GM23338 (cell line): ENCODE measurements at regions not wholly inside any gene's neighbourhood (a gene's known extent, or its start where the extent isn't known, plus 50 kb on each side); places are given as distances from the start of the nearest gene placed in this dataset.

Experiments
- ATAC-seq: fragments of 200-7000 bp; cut with Tn5 transposase; 3 replicates; pipeline ENCODE4 v1.9.1; 2020
- DNase-seq: peaks from one replicate; pipeline ENCODE4 v3.0.0-alpha.2; 2015; ENCODE audit warnings: low spot score
- H2AFZ ChIP-seq: fragments of 200-600 bp; sonication (generic); 2 replicates; pipeline ENCODE4 v1.8.0; 2016; ENCODE audit warnings: antibody characterized with exemption, mild to moderate bottlenecking, moderate library complexity
- H3F3A ChIP-seq: fragments of 200-600 bp; sonication (generic); replicated peaks from 2 replicates; pipeline ENCODE4 v1.8.0; 2017; ENCODE audit warnings: antibody characterized with exemption, mixed run types, low read depth
- H3K27ac ChIP-seq: fragments of 200-600 bp; sonication (generic); 2 replicates; pipeline ENCODE4 v1.6.1; 2016; ENCODE audit warnings: low read depth
- H3K27me3 ChIP-seq: fragments of 200-600 bp; sonication (generic); 2 replicates; pipeline ENCODE4 v1.8.0; 2016; ENCODE audit warnings: mild to moderate bottlenecking, mixed run types, moderate library complexity; ENCODE audit not compliant: insufficient read depth
- H3K36me3 ChIP-seq: fragments of 200-600 bp; sonication (generic); 2 replicates; pipeline ENCODE4 v1.8.0; 2016; ENCODE audit warnings: mild to moderate bottlenecking; ENCODE audit not compliant: insufficient read depth
- H3K4me1 ChIP-seq: fragments of 200-600 bp; sonication (generic); 2 replicates; pipeline ENCODE4 v1.8.0; 2016; ENCODE audit warnings: mild to moderate bottlenecking, moderate library complexity; ENCODE audit not compliant: insufficient read depth
- H3K4me2 ChIP-seq: fragments of 200-600 bp; sonication (generic); 2 replicates; pipeline ENCODE4 v1.7.1; 2017; ENCODE audit warnings: mixed run types
- H3K4me3 ChIP-seq: fragments of 200-600 bp; sonication (generic); 2 replicates; pipeline ENCODE4 v1.6.1; 2016; ENCODE audit warnings: mixed run types
- H3K79me2 ChIP-seq: fragments of 200-600 bp; sonication (generic); replicated peaks from 2 replicates; pipeline ENCODE4 v1.8.0; 2017; ENCODE audit warnings: mild to moderate bottlenecking; ENCODE audit not compliant: insufficient read depth
- H3K9me2 ChIP-seq: fragments of 200-600 bp; sonication (generic); 2 replicates; pipeline ENCODE4 v1.8.0; 2017; ENCODE audit not compliant: insufficient read depth
- H4K20me1 ChIP-seq: fragments of 200-600 bp; sonication (generic); replicated peaks from 2 replicates; pipeline ENCODE4 v1.8.0; 2017; ENCODE audit warnings: mild to moderate bottlenecking; ENCODE audit not compliant: insufficient read depth
- H3K27ac Mint-ChIP-seq: 2 replicates; pipeline ENCODE4 v1.8.0; 2020; ENCODE audit warnings: inconsistent platforms, mild to moderate bottlenecking, moderate library complexity, mixed read lengths
- H3K27me3 Mint-ChIP-seq: 3 replicates; pipeline ENCODE4 v1.8.0; 2022; ENCODE audit warnings: low read depth, mild to moderate bottlenecking, moderate library complexity, mixed read lengths, inconsistent platforms; ENCODE audit not compliant: insufficient read depth, poor library complexity
- H3K36me3 Mint-ChIP-seq: 3 replicates; pipeline ENCODE4 v1.8.0; 2021; ENCODE audit warnings: low read depth, mild to moderate bottlenecking, inconsistent platforms, moderate library complexity, mixed read lengths
- H3K4me1 Mint-ChIP-seq: 3 replicates; pipeline ENCODE4 v1.8.0; 2020; ENCODE audit warnings: mild to moderate bottlenecking, inconsistent platforms, mixed read lengths
- H3K4me3 Mint-ChIP-seq: 3 replicates; pipeline ENCODE4 v1.8.0; 2021; ENCODE audit warnings: moderate library complexity, mild to moderate bottlenecking, inconsistent platforms, mixed read lengths
- H3K9me3 Mint-ChIP-seq: 3 replicates; pipeline ENCODE4 v1.8.0; 2020; ENCODE audit warnings: moderate library complexity, mild to moderate bottlenecking, inconsistent platforms, mixed read lengths
- CREB1 ChIP-seq: fragments of 250-450 bp; sonication (Bioruptor Pico); IDR thresholded peaks from 2 replicates; pipeline ENCODE4 v1.5.0; 2020; ENCODE audit warnings: low read depth, mild to moderate bottlenecking, moderate library complexity
- EZH2 ChIP-seq: fragments of 200-600 bp; sonication (generic); IDR thresholded peaks from one replicate; pipeline ENCODE4 v1.8.0; 2017; ENCODE audit warnings: antibody characterized with exemption, mild to moderate bottlenecking, low read depth; ENCODE audit not compliant: unreplicated experiment
- EZH2phosphoT487 ChIP-seq: fragments of 200-600 bp; sonication (generic); IDR thresholded peaks from one replicate; pipeline ENCODE4 v1.8.1; 2018; ENCODE audit warnings: antibody characterized with exemption; ENCODE audit not compliant: unreplicated experiment
- JUNB ChIP-seq: IDR thresholded peaks from one replicate; pipeline ENCODE4 v1.6.1; 2016; ENCODE audit warnings: antibody characterized with exemption; ENCODE audit not compliant: unreplicated experiment
- NANOG ChIP-seq: IDR thresholded peaks from 2 replicates; pipeline ENCODE4 v1.6.1; 2016; ENCODE audit warnings: antibody characterized with exemption, borderline replicate concordance
- POLR2AphosphoS5 ChIP-seq: IDR thresholded peaks from 2 replicates; pipeline ENCODE4 v1.6.1; 2016; ENCODE audit warnings: antibody characterized with exemption, low read depth
- STAT1 ChIP-seq: IDR thresholded peaks from one replicate; pipeline ENCODE4 v1.6.1; 2016; ENCODE audit warnings: antibody characterized with exemption; ENCODE audit not compliant: unreplicated experiment
- ZNF331 ChIP-seq: fragments of 250-450 bp; sonication (Bioruptor Pico); IDR thresholded peaks from 2 replicates; pipeline ENCODE4 v1.5.0; 2020; ENCODE audit warnings: low read depth, mild to moderate bottlenecking, moderate library complexity
- TF ChIP-seq, protein P1 (sequence below), 2 experiments: fragments of 200-600 bp in 1 of 2; sonication (generic) in 1 of 2; conservative IDR thresholded peaks; 2 replicates each; pipeline versions ENCODE4 v1.5.1 to v1.6.1; 2016 to 2017; ENCODE audit warnings: antibody characterized with exemption in 2 of 2, low read depth in 2 of 2, mild to moderate bottlenecking in 2 of 2, moderate library complexity in 1 of 2
- TF ChIP-seq, protein P2 (sequence below): fragments of 250-450 bp; sonication (Bioruptor Pico); IDR thresholded peaks from 2 replicates; pipeline ENCODE4 v1.5.0; 2020; ENCODE audit warnings: mild to moderate bottlenecking, moderate library complexity
- TF ChIP-seq, protein P3 (sequence below): IDR thresholded peaks from 2 replicates; pipeline ENCODE4 v1.6.1; 2016; ENCODE audit warnings: antibody characterized with exemption

DNA sequence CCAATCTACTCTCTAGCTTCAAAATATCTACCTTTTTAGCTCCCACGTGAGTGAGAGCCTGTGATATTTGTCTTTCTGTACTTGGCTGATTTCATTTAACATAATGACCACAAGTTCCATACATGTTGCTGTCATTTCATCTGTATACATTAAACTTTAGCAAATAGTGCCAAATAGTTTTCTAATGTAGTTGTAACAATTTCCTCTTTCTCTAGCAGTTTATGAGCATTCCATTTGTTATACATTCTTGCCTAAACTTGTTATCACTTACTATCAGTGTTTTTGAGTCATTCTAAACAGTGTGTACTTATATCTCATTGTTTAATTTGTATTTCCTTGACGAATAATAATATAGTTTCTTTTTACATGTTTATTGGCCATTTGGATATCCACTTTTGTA, 77.2 kb downstream of the NEUROD6 start:
- Histone ChIP-seq H3K27ac (no peak overlapping the region), H3K27me3 (no peaks in the 10 kb centered on the region), H4K20me1 (no peaks in the 10 kb centered on the region), H3K79me2 (no peaks in the 10 kb centered on the region), H3K36me3 (no peaks in the 10 kb centered on the region), H3K4me3 (no peak overlapping the region), H3K4me1 (no peaks in the 10 kb centered on the region), H2AFZ (no peak overlapping the region), H3F3A (no peaks in the 10 kb centered on the region), H3K9me2 (no peaks in the 10 kb centered on the region), H3K4me2 (no peak overlapping the region)
- no peak for ATAC-seq
- Mint-ChIP-seq H3K9me3 (no peaks in the 10 kb centered on the region), H3K4me1 (peaks cover 4% of the 10 kb centered on the region; the same call in 2 of the 3 replicates), H3K4me3 (no peak overlapping the region), H3K27ac (no peak overlapping the region), H3K36me3 (no peaks in the 10 kb centered on the region), H3K27me3 (no peaks in the 10 kb centered on the region)
- DNase-seq: no peak
- no peak for TF ChIP-seq ZNF331 (CRISPR knock-in tag)
- TF ChIP-seq, protein P1, sequence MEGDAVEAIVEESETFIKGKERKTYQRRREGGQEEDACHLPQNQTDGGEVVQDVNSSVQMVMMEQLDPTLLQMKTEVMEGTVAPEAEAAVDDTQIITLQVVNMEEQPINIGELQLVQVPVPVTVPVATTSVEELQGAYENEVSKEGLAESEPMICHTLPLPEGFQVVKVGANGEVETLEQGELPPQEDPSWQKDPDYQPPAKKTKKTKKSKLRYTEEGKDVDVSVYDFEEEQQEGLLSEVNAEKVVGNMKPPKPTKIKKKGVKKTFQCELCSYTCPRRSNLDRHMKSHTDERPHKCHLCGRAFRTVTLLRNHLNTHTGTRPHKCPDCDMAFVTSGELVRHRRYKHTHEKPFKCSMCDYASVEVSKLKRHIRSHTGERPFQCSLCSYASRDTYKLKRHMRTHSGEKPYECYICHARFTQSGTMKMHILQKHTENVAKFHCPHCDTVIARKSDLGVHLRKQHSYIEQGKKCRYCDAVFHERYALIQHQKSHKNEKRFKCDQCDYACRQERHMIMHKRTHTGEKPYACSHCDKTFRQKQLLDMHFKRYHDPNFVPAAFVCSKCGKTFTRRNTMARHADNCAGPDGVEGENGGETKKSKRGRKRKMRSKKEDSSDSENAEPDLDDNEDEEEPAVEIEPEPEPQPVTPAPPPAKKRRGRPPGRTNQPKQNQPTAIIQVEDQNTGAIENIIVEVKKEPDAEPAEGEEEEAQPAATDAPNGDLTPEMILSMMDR (conservative IDR thresholded peaks at IDR 0.05; ENCODE audit: low read depth in 2 of 2): no peak

DNA sequence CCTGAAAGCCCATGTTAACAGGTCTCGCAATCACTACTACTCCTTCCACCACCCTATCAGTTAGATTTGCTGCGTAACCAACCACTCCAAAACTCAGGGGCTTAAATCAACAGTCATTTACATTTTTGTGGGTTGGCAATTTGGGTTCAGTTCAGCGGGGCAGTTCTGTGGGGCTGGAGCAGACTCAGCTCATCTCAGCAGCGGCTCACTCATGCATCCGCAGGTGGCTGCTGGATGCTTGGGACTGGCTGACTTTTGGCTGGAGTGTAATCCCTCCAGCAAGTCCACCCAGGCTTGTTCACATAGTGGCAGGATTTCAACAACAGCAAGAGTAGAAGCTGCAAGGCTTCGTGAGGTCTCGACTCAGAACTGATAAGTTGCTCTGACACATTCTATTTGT, 79.2 kb downstream of the NEUROD6 start:
- Mint-ChIP-seq H3K4me1 (peaks cover 8% of the 10 kb centered on the region; the same call in 2 of the 3 replicates), H3K36me3 (no peaks in the 10 kb centered on the region), H3K27ac (no peak overlapping the region), H3K4me3 (no peak overlapping the region), H3K27me3 (no peaks in the 10 kb centered on the region), H3K9me3 (no peaks in the 10 kb centered on the region)
- Histone ChIP-seq H3F3A (no peaks in the 10 kb centered on the region), H3K4me3 (no peak overlapping the region), H2AFZ (peak overlapping the region; percentile 45), H3K36me3 (no peaks in the 10 kb centered on the region), H4K20me1 (no peaks in the 10 kb centered on the region), H3K9me2 (no peaks in the 10 kb centered on the region), H3K27ac (no peak overlapping the region), H3K79me2 (no peaks in the 10 kb centered on the region), H3K27me3 (no peaks in the 10 kb centered on the region), H3K4me1 (peaks cover 8% of the 10 kb centered on the region), H3K4me2 (no peak overlapping the region)
- DNase-seq (peak; percentile 27), ATAC-seq (peak; percentile 83)
- TF ChIP-seq ZNF331 (CRISPR knock-in tag): no peak
- no peak for TF ChIP-seq EZH2phosphoT487
- no peak for TF ChIP-seq STAT1
- TF ChIP-seq POLR2AphosphoS5: no peak
- TF ChIP-seq, protein P2, sequence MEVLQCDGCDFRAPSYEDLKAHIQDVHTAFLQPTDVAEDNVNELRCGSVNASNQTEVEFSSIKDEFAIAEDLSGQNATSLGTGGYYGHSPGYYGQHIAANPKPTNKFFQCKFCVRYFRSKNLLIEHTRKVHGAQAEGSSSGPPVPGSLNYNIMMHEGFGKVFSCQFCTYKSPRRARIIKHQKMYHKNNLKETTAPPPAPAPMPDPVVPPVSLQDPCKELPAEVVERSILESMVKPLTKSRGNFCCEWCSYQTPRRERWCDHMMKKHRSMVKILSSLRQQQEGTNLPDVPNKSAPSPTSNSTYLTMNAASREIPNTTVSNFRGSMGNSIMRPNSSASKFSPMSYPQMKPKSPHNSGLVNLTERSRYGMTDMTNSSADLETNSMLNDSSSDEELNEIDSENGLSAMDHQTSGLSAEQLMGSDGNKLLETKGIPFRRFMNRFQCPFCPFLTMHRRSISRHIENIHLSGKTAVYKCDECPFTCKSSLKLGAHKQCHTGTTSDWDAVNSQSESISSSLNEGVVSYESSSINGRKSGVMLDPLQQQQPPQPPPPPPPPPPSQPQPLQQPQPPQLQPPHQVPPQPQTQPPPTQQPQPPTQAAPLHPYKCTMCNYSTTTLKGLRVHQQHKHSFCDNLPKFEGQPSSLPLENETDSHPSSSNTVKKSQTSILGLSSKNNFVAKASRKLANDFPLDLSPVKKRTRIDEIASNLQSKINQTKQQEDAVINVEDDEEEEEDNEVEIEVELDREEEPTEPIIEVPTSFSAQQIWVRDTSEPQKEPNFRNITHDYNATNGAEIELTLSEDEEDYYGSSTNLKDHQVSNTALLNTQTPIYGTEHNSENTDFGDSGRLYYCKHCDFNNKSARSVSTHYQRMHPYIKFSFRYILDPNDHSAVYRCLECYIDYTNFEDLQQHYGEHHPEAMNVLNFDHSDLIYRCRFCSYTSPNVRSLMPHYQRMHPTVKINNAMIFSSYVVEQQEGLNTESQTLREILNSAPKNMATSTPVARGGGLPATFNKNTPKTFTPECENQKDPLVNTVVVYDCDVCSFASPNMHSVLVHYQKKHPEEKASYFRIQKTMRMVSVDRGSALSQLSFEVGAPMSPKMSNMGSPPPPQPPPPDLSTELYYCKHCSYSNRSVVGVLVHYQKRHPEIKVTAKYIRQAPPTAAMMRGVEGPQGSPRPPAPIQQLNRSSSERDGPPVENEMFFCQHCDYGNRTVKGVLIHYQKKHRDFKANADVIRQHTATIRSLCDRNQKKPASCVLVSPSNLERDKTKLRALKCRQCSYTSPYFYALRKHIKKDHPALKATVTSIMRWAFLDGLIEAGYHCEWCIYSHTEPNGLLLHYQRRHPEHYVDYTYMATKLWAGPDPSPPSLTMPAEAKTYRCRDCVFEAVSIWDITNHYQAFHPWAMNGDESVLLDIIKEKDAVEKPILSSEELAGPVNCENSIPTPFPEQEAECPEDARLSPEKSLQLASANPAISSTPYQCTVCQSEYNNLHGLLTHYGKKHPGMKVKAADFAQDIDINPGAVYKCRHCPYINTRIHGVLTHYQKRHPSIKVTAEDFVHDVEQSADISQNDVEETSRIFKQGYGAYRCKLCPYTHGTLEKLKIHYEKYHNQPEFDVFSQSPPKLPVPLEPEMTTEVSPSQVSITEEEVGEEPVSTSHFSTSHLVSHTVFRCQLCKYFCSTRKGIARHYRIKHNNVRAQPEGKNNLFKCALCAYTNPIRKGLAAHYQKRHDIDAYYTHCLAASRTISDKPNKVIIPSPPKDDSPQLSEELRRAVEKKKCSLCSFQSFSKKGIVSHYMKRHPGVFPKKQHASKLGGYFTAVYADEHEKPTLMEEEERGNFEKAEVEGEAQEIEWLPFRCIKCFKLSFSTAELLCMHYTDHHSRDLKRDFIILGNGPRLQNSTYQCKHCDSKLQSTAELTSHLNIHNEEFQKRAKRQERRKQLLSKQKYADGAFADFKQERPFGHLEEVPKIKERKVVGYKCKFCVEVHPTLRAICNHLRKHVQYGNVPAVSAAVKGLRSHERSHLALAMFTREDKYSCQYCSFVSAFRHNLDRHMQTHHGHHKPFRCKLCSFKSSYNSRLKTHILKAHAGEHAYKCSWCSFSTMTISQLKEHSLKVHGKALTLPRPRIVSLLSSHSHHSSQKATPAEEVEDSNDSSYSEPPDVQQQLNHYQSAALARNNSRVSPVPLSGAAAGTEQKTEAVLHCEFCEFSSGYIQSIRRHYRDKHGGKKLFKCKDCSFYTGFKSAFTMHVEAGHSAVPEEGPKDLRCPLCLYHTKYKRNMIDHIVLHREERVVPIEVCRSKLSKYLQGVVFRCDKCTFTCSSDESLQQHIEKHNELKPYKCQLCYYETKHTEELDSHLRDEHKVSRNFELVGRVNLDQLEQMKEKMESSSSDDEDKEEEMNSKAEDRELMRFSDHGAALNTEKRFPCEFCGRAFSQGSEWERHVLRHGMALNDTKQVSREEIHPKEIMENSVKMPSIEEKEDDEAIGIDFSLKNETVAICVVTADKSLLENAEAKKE (CRISPR knock-in tag): no peak
- TF ChIP-seq, protein P1 (conservative IDR thresholded peaks at IDR 0.05; ENCODE audit: low read depth in 2 of 2): no peak
- TF ChIP-seq NANOG: no peak
- no peak for TF ChIP-seq EZH2
- no peak for TF ChIP-seq JUNB
- TF ChIP-seq CREB1: no peak
- TF ChIP-seq, protein P3, sequence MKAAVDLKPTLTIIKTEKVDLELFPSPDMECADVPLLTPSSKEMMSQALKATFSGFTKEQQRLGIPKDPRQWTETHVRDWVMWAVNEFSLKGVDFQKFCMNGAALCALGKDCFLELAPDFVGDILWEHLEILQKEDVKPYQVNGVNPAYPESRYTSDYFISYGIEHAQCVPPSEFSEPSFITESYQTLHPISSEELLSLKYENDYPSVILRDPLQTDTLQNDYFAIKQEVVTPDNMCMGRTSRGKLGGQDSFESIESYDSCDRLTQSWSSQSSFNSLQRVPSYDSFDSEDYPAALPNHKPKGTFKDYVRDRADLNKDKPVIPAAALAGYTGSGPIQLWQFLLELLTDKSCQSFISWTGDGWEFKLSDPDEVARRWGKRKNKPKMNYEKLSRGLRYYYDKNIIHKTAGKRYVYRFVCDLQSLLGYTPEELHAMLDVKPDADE: no peak
